GM21576 (cell line): ENCODE measurements at regions not wholly inside any gene's neighbourhood (a gene's known extent, or its start where the extent isn't known, plus 50 kb on each side); places are given as distances from the start of the nearest gene placed in this dataset.
"Not testable (repeated sequence)": the region's sequence is repeated elsewhere in the genome, so short reads cannot be mapped to it uniquely, and the experiment has no call there.

ENCODE experiments used
- ATAC-seq: cut with Tn5 transposase; IDR thresholded peaks from one replicate; pipeline ENCODE4 v1.9.1; 2021; ENCODE audit warnings: mild to moderate bottlenecking, moderate library complexity; ENCODE audit not compliant: unreplicated experiment

DNA sequence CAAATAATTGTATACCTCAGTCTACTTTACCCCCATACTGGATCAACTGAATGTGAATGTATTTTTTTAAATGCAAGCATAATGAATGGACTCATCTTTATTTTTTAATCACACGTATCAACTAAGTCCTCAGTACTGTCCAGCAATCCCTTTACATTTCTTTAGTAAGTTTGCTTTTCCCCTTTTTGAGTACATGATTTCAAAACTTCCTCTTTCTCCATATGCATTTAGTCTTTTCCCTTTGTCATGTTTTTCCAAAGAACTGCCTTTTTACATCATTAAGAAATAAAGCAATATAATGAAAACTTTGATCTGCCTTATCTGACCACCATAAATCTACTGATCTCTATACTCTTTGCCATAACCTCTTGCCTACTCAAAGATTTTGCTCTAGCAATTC, 182.5 kb upstream of the AKR1E2 start:
- ATAC-seq: no peak

DNA sequence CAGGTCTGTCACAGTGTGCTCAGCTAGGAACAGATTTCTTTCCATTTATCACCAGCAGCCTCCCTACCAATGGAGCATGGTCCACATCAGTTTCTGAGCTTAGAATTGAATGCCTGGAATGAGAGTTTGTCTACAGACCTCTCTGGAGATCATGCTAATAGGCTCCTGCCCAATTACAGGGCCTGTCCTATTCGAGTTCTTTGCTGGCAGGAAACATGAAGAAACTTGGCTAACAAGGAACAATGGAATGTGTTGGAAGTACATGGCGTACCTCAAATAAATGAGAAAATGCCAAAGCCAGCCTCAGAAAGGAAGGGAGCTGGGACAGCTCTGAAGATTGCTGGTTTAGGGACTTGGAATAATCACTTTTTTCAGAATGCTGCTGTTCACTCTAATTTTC, 186.0 kb upstream of the AKR1E2 start:
- no peak for ATAC-seq

DNA sequence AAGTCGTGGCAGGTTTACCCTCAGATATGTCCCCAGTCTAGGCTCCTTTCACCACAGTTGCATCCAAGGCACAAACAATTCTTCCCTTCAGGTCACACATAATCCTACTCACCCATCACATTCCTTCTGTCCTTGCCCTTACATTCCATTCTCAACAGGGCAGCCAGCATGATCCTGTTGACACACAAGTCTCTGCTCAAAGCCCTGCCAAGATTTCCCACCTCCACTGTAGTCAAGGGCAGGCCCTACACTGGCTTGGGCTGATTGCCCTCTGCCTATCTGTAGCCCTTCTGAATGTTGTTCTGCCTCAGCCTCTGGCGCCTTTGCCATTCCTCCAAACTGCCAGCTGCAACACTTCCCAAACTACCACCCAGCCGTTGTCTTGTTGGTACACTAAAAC, 187.9 kb upstream of the AKR1E2 start:
- no peak for ATAC-seq

DNA sequence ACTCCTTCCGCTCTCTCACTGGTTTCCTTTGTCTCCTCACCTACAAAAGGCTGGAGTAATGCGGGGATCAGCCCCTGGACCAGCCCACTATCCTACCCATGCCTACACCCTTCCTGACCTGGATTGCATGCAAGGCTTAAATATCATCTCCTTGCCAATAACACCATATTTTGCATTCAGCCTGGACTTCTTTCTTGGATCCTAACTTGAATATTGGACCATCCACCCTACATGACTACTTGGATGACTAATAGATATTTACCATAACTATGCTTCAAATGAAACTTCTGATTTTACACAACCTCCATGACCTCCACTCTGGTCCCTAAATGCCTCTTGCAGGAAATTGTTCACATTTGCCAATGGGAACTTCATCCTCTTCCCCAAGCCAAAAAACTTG, 188.3 kb upstream of the AKR1E2 start:
- no peak for ATAC-seq

DNA sequence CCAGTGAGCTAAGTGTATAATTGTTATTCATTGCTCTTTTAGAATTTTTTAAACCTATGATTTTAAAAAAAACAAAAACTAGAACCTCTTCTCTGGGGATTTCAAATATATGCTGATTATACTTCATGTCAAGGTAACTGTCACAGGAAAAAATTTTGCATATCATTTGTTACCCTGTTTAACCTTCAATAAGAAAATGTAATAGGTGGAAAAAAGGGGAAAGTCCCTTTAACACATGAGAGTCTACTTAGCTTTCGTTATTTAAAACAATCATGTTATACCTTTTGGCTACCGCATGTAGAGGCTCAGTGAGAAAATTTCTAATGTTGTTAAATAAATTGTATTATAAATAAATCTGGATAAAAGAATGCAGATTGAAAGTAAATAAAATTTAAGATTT, 190.1 kb upstream of the AKR1E2 start:
- ATAC-seq: no peak

DNA sequence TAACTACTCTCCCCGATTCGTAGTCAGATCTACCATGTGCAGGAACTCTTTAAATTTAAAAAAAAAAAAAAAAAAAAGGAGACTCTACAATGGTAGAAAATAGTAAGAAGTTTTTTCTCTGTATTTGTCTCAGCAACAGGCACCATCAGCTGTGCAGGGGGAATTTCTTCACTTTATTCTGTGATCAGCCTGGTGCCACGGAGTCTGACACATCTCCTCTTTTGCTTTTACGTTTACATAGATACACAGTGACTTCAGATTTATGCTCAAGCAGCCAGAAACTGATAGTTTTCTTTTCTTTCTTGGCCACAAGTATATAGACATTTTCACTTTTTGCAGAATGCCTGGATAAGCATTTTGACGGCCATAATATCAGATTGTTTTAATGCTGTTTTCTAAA, 190.6 kb upstream of the AKR1E2 start:
- ATAC-seq: no peak

DNA sequence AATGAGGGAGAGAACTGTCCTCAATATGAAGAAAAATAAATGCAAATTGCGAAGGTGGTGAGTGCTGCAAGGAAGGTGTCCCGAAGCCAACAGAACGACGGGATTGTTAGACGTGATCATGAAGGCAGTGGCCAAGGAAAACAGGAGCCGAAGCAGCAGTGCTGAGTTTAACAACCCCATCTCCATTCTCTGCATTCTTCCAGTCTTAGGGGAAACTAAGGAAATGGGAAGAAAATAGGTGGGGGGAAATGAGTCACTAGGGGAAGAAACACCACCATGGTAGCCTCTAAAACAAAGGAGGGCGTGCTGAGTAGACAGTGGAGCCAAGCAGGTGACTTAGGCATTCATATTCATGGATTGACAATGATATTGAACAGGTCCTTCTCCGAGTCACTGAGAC, 192.2 kb upstream of the AKR1E2 start:
- ATAC-seq: no peak

DNA sequence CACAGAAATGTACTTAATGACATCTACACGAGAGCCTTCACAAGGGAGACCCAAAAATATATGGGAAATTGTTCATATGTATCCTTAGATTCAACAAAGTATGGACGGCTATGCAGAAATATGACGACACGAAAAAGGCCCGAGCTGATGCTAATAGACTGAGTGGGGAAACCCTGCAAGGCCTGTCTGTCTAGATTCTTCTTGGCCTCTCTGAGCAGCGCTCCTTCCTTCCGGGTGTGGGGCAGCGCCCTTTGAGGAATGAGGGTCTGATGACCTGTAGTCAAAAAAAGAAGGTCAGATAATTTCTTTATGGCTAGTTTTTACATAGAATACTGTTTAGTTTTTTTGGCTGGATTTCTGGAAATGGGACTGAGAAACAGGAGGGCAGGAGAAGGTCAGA, 192.8 kb upstream of the AKR1E2 start:
- ATAC-seq: no peak

DNA sequence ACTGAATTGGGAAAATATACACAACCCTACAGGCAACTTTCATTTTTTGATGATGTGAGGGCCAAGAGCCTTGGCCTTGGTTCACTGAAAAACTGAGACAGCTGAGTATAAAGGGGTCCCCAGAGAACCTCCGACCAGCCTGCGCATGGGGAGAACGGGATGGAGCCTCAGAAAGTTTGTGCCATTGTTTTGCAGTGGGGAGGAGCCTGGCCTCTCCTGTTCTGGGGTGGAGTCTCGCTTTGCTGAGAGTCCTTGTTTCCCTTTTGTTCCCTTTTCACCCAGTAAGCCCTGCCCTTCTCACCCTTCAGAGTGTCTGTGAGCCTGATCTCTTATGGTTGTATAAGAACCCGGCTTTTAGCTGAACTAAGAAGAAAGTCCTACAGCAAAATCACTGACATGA, 193.2 kb upstream of the AKR1E2 start:
- no peak for ATAC-seq

DNA sequence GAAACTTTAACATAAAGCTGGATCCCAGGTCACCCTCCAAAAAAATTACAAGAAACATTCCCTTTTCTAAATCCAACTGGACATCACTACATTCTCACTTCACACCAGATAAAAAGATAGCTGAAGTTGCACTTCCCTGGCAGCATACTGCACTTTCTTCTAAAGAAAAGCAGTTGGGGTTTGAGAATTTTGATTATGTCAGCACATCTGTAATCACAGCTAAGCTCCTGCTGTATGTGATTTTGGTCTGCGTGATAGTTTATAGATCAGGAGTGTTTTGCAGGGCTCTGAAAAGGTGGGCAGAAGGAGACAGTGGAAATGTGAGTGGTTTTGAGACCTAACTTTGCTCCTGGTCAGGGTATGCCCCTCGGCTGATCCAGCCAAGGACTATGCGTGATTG, 199.1 kb upstream of the AKR1E2 start:
- no peak for ATAC-seq

DNA sequence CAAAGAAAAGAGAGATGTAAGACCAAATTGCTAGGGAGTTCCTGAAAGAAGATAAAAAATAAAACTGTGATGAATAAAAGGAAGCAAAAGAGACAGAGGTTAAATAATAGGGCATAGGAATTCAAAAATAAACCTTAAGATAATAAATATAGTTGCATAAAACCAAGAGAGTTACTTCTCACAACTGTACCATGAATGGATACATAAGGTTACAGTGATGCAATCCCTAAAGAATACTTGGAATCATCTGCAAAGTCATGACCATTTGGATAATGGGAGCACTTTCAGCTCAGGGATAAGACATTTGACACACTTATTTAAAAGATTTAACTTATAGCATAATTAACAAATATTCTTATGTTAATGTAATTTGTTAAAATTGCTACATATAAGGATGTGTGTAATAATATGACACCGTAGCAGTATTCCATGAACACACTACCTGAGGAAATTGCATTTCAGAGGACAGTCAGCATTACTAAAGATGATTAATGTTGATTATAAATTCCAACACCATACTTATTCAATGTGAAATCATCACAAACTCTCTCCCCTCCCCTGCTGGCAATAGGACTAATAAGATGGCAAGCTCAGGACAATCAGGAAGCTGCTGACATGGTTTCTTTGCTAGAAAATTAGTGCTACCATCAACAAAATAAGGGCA, 202.1 kb upstream of the AKR1E2 start:
- ATAC-seq: no peak

DNA sequence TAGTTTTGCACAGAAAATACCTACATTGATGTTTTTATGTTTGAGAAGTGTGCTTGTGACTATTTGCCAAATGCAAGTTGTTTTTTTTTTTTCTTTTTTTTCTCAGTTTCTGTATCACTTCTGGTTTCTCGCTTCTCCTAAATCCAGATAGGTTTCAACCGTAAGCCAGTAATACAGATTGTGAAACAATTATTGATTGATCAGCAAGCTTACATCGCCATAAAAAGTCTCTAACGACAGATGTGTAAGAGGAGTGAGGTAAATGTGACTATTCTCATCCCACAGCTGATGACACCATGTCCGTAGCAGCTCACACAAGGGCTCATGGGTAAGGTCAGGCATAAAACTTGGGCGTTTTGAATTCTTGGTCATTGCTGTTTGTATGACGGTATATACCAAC, 202.8 kb upstream of the AKR1E2 start:
- no peak for ATAC-seq

DNA sequence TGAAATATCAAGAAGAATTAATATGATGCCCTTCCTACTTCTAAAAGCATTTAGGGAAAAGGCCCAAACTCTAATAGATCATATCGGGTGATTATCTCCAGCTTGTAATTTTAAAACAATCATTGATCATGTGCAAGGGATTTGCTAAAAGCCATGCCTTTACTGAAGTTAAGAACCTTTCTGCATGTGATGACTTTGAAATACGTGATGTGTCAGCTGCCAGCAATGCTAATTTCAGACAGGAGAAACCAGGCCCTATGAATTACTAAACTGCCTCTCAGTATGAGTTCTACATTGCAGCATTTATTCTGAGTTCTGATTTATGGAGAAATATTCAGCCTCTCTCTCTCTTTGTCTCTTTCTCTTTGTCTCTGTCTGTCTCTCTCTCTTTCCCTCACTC, 203.6 kb upstream of the AKR1E2 start:
- no peak for ATAC-seq

DNA sequence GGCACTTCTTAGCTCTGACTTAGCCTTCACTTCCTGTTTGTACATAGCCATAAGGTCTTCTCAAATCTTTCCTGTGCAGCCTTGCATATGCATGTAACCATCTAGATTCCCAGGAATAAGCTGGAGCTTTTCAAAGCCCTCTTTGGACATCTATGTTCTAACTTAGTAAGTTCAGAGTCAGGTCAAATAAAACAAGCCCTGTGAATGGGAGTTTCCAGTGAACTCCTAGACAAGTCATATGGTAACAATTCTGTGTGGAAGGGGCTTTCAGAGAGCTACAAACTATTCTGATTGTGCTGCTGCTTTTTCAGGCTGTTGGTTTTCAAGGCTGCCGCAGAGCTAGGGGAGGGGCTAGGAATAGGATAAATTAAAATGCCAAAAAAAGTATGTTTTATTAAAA, 208.4 kb upstream of the AKR1E2 start:
- ATAC-seq: no peak

DNA sequence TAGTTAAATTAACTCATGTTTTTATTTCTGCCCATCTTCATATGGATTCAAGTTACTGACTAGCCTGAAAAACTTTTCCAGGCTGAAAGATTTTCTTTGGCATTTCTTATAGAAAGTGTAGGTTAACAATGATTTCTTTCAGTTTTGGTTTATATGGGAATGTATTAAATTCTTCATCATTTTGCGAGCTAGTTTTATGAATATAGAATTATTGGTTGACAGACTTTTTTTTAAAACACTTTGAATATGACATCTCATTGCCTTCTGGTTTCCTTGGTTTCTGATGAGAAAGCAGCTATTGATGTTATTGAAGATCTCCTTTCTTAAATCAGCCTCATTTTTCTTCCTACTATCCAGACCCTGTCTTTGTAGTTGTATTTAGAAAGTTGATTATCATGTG, 211.0 kb upstream of the AKR1E2 start:
- no peak for ATAC-seq

DNA sequence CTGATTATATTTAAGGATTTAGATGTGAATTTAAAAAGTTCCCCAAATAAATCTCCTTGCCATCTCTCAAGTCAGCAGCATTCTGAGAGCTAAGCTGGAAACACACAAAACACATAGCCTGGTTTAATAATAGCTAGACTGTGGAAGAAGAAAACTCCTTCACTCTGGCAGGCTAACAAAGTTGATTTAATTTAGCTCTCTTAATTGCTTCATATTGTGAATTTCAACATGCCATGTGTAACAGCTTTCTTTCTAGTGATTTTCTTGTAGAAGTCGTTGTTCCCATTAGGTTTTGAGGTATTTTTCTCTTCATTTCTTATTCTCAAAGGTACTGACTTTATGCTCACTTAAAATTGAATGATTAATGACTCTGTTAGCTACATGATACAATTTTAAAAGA, 216.8 kb upstream of the AKR1E2 start:
- no peak for ATAC-seq

DNA sequence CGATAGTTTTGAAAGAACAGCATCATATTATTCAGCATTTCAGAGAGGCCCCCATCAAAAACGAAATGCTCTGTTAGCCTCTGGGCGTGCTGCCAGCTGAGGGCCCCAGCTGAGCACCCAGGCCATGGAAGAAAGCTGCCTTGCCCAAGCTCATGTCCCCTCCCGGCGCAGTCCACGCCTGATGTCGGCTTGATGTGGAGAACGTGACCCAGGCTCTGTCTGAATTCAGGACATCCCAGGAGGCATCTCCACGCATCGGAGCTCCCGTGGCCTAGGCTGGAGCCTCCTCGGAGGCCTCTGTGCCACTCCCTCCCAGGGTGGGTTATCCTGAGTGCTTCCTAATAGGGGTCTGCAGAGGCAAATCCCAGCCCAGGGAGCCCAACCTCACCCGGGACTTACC, 218.3 kb upstream of the AKR1E2 start:
- ATAC-seq: no peak

DNA sequence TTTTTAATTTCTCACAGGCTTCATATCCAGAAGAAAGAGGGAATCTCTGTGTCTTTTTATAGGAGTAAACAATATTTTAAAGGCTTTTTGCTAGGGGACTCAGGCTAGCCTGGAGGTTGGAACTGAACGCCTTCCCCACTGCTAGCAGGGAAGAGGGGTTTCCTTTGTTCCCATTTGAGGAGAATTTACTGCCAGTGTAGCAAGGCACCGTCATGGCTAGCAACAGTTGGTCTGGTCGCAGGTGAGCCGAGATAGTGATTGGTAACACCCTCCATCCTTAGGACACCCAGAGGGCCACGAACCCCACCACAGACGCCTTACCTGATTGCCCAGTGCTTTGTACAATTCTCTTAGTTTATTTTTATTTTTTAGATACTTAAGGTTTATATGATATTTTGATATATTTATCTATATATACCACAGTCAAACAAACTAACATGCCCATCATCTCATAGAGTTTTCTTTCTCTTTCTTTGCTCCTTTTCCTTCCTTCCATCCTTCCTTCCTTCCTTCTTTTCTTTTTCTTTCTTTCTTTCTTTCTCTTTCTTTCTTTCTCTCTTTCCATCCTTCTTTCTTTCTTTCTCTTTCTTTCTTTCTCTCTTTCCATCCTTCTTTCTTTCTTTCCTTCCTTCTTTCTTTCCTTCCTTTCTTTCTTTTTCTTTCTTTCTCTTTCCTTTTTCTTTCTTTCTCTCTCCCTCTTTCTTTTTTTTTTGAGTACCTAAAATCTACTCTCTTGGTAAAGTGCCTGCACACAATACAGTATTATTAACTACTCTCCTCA, 219.0 kb upstream of the AKR1E2 start:
- no peak for ATAC-seq

DNA sequence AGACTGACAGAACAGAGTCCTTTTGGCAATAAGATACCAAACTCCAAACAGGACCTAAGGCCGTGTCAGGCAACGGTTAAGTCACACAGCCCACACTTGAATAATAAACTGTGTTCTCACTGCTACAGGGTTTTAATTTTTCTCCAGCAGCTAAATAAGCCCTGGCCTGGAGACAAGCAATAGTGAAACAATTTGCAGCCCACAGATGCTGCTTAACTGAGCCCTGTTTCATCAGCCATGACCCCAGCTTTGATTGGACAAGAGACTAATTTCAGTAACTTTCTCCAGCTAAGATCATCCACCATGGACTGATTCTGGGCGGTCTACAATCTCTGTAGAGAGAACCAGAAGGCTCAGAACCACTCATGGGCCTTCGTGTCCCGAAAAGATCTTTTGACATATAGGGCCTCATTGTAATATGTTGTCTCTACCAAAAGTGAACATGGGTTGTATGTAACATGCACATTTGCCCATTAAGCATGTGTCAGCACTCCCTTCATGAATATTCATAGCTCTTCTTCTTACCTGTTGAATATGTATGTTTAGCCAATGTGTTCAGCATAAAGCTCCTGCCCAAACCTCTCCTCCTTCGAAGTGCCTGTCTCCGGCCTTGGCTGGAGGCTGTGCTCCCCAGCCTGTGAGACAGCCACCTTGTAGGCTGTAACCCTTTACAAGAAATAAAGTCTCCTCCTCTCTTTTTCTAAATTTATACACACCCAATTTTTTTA, 223.1 kb upstream of the AKR1E2 start:
- ATAC-seq: no peak

DNA sequence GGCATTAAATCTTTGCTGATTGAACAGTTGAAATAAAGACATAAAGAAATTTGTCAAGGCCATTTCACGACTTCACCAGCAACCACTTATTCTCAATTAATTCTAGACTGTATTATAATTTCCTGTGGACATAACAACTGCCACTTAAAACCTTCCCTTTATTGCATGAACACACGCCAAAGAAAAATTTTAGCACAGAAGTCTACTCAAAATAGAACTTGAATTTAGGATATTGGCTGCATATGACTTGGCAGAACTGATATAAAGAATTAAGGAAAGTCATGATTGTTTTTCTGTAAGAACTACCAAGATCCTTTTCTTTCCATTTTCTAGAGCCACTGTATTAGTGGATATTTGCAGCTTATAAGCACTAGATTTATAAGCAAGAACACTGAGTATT, 226.5 kb upstream of the AKR1E2 start:
- ATAC-seq: no peak

DNA sequence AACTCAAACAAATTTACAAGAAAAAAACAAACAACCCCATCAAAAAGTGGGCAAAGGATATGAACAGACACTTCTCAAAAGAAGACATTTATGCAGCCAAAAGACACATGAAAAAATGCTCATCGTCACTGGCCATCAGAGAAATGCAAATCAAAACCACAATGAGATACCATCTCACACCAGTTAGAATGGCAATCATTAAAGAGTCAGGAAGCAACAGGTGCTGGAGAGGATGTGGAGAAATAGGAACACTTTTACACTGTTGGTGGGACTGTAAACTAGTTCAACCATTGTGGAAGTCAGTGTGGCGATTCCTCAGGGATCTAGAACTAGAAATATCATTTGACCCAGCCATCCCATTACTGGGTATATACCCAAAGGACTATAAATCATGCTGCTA, 228.1 kb upstream of the AKR1E2 start:
- not testable (repeated sequence) for ATAC-seq

DNA sequence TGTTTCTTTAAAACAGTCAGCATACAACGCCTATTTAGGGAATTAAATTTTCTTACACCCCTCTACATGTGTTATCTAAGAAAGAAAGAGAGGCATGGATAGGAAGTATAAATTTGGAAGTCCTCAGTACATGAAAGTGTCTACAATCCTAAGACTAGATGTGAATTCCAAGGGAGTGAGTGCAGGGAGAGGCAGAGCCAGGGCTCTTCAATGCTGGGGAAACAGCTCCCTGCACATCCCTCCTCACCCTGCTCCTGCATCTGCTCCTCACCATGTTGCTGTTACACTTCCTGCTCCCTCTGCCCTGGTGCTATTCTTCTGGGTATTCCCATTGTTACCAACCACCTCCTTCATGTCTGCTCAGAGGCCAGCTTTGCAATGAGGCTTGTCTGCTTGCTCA, 229.1 kb upstream of the AKR1E2 start:
- no peak for ATAC-seq
